Gastroesophageal sphincter (tissue), 3 donors: ENCODE measurements at regions not wholly inside any gene's neighbourhood (a gene's known extent, or its start where the extent isn't known, plus 50 kb on each side); places are given as distances from the start of the nearest gene placed in this dataset.

Source experiments
- POLR2A ChIP-seq, 2 donors: fragments of 450-650 bp; IDR thresholded peaks; one replicate each; pipeline ENCODE4 v1.6.1; 2017; ENCODE audit warnings: antibody characterized with exemption in 2 of 2, mild to moderate bottlenecking in 2 of 2, moderate library complexity in 1 of 2
- POLR2AphosphoS5 ChIP-seq: sonication (generic); formaldehyde crosslinking; IDR thresholded peaks from one replicate; pipeline ENCODE4 v1.6.1; 2017; ENCODE audit warnings: antibody characterized with exemption
- TF ChIP-seq, protein P1 (sequence below), 4 experiments: fragments of 200-600 bp in 2 of 4; fragments of 450-650 bp in 2 of 4; sonication (generic) in 1 of 4; IDR thresholded peaks; one replicate each; pipeline ENCODE4 v1.5.1; 2017 to 2019; ENCODE audit warnings: antibody characterized with exemption in 4 of 4, mild to moderate bottlenecking in 2 of 4, moderate library complexity in 2 of 4

DNA sequence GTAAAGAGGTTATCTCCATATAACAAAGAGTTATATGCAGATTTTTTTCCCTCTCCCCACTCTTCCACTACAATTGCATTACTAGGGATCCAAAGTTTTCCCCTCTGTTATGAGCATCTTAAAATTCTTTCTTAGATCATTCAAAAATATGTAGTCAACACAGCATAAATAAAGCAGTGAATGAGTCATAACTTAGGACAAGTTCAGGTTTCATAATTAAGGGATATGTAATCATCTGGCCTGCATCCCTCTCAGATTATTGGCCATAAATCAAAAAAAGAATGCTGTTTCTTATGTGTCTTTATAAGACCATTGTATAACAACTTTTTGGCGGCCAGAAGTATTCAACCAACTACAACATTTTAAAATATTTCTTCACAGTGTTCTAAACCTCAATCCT lies 1526.1 kb downstream of the KCNT2 start:
- TF ChIP-seq, protein P1, sequence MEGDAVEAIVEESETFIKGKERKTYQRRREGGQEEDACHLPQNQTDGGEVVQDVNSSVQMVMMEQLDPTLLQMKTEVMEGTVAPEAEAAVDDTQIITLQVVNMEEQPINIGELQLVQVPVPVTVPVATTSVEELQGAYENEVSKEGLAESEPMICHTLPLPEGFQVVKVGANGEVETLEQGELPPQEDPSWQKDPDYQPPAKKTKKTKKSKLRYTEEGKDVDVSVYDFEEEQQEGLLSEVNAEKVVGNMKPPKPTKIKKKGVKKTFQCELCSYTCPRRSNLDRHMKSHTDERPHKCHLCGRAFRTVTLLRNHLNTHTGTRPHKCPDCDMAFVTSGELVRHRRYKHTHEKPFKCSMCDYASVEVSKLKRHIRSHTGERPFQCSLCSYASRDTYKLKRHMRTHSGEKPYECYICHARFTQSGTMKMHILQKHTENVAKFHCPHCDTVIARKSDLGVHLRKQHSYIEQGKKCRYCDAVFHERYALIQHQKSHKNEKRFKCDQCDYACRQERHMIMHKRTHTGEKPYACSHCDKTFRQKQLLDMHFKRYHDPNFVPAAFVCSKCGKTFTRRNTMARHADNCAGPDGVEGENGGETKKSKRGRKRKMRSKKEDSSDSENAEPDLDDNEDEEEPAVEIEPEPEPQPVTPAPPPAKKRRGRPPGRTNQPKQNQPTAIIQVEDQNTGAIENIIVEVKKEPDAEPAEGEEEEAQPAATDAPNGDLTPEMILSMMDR (IDR thresholded peaks at IDR 0.05) = no peak
- no peak for TF ChIP-seq POLR2A (IDR thresholded peaks at IDR 0.05)
- TF ChIP-seq POLR2AphosphoS5 = no peak
